ENCODE measurements at regions not wholly inside any gene's neighbourhood (a gene's known extent, or its start where the extent isn't known, plus 50 kb on each side); places are given as distances from the start of the nearest gene placed in this dataset.

GRCh38 chr4:108556588-108557200 lies 63.7 kb upstream of the RPL34 start:
- TF ChIP-seq CTCF (IDR thresholded peaks at IDR 0.05; ENCODE audit: poor library complexity) (no peak), EZH2phosphoT487 (IDR thresholded peaks at IDR 0.05; ENCODE audit: low read depth, severe bottlenecking, unreplicated experiment) (no peak)
